ENCODE measurements at regions not wholly inside any gene's neighbourhood (a gene's known extent, or its start where the extent isn't known, plus 50 kb on each side); places are given as distances from the start of the nearest gene placed in this dataset.

DNA sequence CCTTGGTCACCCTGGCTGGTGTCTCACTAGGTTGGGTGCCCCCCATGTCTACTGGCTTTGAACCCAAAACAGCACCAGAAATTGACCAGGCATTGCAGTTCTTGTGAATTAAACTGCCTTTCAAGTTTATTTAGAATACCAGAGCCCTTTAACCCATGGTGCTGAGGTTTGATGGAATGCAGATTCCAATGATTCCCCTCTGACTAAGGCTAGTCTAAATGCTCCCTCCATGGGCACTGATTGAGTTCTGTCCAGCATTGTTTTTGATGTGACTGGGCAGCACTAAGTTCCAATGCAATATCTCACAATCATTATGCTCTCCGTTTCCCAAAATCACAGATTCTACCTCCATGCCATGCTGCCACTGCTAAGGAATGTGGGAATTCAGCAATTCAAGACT, 1047.4 kb upstream of the LRRN3 start:
- no peak for DNase-seq (ENCODE audit: low spot score)

DNA sequence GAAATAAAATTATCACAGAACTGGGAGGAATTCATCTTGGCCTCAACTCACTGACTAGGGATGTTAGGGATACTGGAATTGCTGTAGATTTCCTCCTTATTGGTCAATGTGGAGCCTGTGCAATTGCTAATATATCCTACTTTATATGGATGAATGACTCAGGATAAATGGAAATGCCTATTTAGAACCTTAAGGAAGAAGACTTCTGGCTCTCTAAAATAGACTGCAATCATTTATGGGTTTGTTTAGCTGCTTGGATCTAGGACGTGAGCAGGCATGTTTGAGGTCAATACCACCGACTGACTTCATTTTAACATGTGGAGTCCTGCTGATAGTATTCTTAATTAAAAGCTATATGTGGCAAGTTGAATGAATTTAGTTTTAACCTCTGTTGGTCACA, 1040.1 kb upstream of the LRRN3 start:
- DNase-seq (ENCODE audit: low spot score): no peak

DNA sequence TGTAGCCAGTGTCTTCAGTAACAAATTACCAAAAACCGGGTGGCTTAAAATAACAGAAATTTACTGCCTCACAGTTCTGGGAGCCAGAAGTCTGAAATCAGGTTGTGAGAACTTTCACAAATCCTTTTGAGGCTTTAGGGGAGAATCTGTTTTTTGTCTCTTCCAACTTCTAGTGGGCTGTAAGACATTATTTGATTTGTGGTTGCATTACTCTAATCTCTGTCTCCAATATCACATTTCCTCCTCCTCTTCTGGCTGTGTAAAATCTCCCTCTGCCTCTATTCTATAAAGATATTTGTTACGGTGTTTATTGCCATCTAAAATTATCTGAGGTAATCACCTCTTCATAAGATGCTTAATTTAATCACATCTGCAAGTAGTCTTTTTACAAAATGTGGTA, 1039.6 kb upstream of the LRRN3 start:
- no peak for DNase-seq (ENCODE audit: low spot score)

- no peak for DNase-seq (ENCODE audit: low spot score)
These were observed 1034.6 kb upstream of the LRRN3 start for GRCh38 chr7:110056331-110056730.

GRCh38 chr7:110058401-110058800, 1032.5 kb upstream of the LRRN3 start:
- no peak for DNase-seq (ENCODE audit: low spot score)

GRCh38 chr7:110061387-110061786, 1029.5 kb upstream of the LRRN3 start:
- no peak for DNase-seq (ENCODE audit: low spot score)

- no peak for DNase-seq (ENCODE audit: low spot score)
These were observed 1025.8 kb upstream of the LRRN3 start for GRCh38 chr7:110065121-110065520.

DNA sequence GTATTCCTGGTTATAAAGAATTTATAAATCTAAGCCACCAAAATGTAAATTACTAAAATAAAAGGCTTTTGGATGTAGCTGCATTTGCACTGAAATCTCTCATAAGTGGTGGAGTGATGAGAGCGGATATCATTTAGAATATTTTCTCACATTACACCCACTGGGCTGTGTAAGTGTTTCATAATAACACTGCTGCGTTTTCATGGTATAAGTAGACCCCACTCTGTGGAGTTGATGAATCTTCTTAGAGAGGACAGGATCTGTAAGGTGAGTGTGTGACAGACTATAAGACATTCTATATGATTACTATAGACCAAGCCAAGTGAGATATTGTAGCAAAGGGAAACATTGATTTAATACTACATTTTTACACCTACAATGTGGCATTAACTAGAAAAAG, 1024.1 kb upstream of the LRRN3 start:
- no peak for DNase-seq (ENCODE audit: low spot score)

DNA sequence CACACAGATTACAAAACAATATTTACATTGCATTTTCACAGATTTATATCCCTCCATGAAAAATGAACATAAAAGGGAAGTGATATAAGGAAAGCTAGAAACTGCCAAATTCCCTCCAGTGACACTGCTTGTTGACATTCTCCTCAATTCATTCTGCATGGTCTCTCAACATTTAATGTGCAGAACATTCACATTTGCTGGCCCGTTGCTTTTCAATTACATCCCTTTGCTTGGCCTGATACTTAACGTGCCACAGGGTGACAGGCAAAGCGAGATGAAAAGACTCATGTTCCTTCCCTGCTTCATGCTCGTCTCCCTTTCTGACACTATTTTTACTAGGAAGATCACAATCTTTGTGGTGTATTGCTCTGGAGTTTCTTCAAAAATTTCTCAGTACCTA, 1019.7 kb upstream of the LRRN3 start:
- DNase-seq (ENCODE audit: low spot score): no peak

GRCh38 chr7:110075450-110075849, 1015.5 kb upstream of the LRRN3 start:
- DNase-seq (ENCODE audit: low spot score): no peak

- no peak for DNase-seq (ENCODE audit: low spot score)
These were observed 1014.7 kb upstream of the LRRN3 start for GRCh38 chr7:110076194-110076593.

DNA sequence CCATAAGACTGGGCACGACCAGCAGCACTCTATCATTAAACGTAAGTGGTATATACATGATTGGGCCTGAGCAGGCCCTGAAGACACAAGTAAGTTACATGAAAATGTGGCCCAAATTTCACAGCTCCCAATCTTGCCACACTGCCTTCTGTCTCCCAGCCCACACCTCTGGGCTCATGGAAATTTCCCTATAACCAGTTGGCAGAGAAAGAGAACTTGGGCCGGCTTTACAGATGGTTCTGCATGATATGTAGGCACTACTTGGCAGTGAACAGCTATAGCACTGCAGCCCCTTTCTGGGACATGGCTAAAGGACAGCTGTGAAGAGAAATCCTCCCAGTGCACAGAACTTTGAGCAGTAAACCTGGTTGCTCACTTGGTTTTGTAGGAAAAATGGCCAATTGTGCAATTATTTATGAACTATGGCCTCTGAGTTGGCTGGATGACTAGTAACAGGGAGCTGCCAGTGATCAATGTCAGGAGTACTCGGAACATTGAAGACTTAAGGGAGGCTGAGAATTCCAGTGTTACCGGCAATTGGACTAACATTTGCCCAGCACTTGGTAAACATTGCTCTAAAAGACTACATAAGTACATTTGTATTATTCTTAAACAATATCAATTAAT, 1006.6 kb upstream of the LRRN3 start:
- DNase-seq (ENCODE audit: low spot score): peak; percentile 2

DNA sequence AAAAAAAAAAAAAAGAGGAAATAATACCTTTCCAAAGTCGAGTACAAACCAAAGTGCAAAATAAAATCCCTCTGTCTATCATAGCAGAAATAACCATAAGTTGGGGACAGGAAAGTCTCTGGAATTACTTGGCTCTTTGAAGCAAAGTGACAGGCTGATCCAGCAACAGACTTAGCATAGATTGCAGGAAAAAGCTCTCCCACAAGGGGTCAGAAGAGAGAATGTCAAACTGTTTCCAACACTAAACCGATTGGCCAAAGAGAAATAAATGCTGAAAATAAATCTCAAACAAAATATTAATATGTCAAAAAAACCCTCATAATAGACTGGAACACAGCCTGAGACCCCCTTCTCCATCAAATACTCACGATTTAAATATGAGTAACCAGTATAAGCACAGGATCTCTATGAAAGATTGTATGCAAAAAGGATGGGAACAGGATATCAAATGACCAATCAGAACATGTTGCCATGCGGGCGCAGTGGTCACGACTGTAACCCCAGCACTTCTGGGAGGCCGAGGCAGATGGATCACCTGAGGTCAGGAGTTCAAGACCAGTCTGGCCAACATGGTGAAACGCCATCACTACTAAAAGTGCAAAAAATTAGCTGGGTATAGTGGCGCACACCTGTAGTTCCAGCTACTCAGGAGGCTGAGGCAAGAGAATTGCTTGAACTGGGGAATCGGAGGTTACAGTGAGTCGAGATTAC, 1000.7 kb upstream of the LRRN3 start:
- DNase-seq (ENCODE audit: low spot score): peak; percentile 24

DNA sequence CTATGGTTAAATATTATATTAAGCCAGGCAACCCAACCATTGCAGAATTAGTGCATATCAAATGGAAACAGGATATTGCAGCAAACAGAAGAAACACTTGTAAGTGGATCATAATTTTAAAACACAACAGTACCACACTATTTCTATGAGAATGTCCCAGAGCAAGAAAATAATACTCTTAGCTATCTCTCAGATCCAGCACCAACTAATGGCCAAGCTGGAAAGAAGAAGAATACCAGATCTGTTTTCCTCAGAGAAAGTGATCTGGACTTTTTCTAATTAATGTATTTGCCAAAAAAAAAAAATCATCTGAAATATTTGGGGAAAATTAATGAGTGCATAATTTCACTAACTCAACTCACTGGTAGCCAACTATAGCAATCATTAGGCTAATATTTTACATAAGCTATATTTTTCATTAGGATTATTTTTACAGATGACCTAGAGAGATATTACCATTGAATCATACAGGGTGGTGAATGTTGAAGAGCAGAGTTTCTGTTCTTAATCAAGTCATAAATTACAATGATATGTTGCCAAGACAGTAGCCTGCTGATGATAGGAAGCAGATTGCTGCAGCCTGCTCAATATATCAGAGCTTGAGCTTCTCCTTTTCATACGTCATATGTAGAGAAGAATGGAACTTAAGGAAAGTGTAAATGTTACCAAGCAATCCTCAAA, 995.4 kb upstream of the LRRN3 start:
- no peak for DNase-seq (ENCODE audit: low spot score)

GRCh38 chr7:110104243-110104642, 986.7 kb upstream of the LRRN3 start:
- no peak for DNase-seq (ENCODE audit: low spot score)

GRCh38 chr7:110105307-110105706, 985.6 kb upstream of the LRRN3 start:
- no peak for DNase-seq (ENCODE audit: low spot score)

GRCh38 chr7:110105840-110106239, 985.1 kb upstream of the LRRN3 start:
- DNase-seq (ENCODE audit: low spot score): no peak

DNA sequence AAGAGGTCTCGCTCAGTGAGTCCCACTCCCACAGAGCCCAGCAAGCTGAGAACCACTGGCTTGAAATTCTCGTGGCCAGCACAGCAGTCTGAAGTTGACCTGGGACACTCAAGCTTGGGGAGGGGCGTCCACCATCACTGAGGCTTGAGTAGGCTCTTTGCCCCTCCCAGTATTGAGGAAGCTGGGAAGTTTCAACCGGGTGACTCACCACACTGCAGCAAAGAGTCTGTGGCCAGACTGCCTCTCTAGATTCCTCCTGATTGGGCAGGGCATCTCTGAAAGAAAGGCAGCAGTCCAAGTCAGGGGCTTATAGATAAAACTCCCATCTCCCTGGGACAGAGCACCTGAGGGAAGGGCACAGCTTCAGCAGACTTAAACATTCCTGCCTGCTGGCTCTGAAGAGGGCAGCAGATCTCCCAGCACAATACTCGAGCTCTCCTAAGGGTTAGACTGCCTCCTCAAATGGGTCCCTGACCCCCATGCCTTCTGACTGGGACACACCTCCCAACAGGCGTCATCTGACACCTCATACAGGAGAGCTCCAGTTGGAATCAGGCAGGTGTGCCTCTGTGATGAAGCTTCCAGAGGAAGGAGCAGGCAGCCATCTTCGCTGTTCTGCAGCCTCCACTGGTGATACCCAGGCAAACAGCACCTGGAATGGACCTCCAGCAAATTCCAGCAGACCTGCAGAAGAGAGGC, 970.9 kb upstream of the LRRN3 start:
- no peak for DNase-seq (ENCODE audit: low spot score)

DNA sequence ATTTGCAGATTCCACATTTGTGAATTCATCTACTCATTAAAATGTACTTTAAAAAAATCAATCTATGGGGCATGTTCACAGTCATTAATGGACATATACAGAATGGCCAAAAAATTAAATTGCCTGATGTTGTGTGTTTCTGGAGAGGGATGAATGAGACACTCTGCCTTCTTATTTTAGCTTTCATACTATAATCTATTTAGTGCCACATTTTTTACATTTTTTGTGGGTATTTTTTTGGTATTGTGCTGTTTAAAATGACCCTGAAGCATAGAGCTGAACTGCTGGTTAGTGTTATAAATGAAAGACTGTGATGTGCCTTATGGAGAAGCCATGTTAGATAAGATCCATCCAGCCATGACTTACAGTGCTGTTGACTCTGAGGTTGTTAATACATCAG, 961.8 kb upstream of the LRRN3 start:
- no peak for DNase-seq (ENCODE audit: low spot score)

GRCh38 chr7:110130669-110131068, 960.3 kb upstream of the LRRN3 start:
- DNase-seq (ENCODE audit: low spot score): no peak

GRCh38 chr7:110131344-110131743, 959.6 kb upstream of the LRRN3 start:
- no peak for DNase-seq (ENCODE audit: low spot score)

GRCh38 chr7:110139056-110139455, 951.9 kb upstream of the LRRN3 start:
- no peak for DNase-seq (ENCODE audit: low spot score)

Data from HuH-7 (cell line).